Fibroblast of villous mesenchyme (primary cell): ENCODE measurements at regions not wholly inside any gene's neighbourhood (a gene's known extent, or its start where the extent isn't known, plus 50 kb on each side); places are given as distances from the start of the nearest gene placed in this dataset.

Source experiments
- DNase-seq: peaks from one replicate; pipeline ENCODE4 v3.0.0-alpha.2; 2010; ENCODE audit warnings: low read depth
- H3K4me3 ChIP-seq: 2 replicates; pipeline ENCODE4 v1.5.1; 2011; ENCODE audit warnings: low read depth, mild to moderate bottlenecking, low read length
- TF ChIP-seq, protein P1 (sequence below): IDR thresholded peaks from 2 replicates; pipeline ENCODE4 v1.5.1; 2012; ENCODE audit warnings: low read depth, mild to moderate bottlenecking, low read length; ENCODE audit not compliant: insufficient read depth

GRCh38 chr6:164531736-164532135, 777.7 kb downstream of the C6orf118 start:
- TF ChIP-seq, protein P1, sequence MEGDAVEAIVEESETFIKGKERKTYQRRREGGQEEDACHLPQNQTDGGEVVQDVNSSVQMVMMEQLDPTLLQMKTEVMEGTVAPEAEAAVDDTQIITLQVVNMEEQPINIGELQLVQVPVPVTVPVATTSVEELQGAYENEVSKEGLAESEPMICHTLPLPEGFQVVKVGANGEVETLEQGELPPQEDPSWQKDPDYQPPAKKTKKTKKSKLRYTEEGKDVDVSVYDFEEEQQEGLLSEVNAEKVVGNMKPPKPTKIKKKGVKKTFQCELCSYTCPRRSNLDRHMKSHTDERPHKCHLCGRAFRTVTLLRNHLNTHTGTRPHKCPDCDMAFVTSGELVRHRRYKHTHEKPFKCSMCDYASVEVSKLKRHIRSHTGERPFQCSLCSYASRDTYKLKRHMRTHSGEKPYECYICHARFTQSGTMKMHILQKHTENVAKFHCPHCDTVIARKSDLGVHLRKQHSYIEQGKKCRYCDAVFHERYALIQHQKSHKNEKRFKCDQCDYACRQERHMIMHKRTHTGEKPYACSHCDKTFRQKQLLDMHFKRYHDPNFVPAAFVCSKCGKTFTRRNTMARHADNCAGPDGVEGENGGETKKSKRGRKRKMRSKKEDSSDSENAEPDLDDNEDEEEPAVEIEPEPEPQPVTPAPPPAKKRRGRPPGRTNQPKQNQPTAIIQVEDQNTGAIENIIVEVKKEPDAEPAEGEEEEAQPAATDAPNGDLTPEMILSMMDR = no peak
- H3K4me3 ChIP-seq = no peak overlapping the region
- peak; percentile 8 for DNase-seq

DNA sequence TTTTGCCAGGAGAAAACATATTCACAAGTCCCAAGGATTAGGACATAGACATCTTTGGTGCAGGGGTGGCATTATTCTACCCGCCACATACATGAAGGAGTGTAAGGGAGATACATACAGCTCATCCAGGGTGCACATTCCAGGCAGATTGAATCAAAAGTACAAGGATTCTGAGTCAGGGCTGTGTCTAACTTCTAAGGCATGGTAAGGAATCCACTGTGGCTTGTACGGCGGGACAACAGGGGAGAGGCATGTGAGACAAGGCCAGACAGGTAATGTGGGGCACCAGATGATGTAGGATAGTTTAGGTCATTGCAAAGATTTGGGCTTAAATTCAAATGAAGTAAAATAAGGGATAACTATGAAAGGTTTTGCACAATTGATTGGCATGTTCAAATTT, 780.9 kb downstream of the C6orf118 start:
- TF ChIP-seq, protein P1 = no peak
- H3K4me3 ChIP-seq = no peak overlapping the region
- no peak for DNase-seq

GRCh38 chr6:164523087-164523654, 786.2 kb downstream of the C6orf118 start:
- TF ChIP-seq, protein P1 = no peak
- H3K4me3 ChIP-seq = no peak overlapping the region
- DNase-seq = no peak

GRCh38 chr6:164520916-164521315, 788.5 kb downstream of the C6orf118 start:
- TF ChIP-seq, protein P1 = no peak

DNA sequence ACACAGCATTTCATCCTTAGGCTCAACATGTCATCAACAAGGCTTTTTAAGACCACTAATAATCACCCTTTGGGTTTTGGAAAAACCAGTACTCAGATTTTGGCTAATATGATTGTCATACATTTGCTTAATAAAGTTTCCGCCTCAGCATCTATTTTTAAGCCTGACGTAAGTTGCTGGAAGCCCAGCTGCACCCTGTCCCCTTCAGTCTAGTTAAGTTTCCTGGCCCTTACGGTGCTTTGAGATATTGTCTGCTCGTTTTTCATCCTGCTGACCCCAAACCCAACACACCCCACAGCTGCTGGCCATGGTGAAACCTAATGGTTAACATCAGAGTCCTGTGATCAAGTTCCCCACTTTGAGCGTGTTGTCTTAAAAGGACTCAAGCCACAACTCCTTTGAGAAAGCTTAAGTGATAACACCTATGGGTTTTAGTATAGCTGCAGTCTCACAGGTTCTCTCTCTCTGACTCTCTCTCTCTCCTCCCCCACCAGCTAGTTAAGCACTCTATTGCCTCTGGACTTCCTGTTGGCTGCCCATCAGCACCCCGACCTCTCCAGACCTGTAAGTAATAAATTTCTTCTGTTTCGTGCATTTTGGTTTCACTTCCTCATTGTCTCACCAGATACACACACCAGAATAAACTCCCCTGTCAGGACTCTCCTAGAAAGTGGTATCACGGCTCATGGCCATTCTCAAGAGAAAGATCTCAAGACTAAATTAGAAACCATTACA, 802.0 kb downstream of the C6orf118 start:
- TF ChIP-seq, protein P1 = no peak
- H3K4me3 ChIP-seq = peak overlapping the region; percentile 22
- peak; percentile 26 for DNase-seq

More at GRCh38 chr6:164520916-164521315, 788.5 kb downstream of the C6orf118 start:
- H3K4me3 ChIP-seq = no peak overlapping the region
- no peak for DNase-seq

DNA sequence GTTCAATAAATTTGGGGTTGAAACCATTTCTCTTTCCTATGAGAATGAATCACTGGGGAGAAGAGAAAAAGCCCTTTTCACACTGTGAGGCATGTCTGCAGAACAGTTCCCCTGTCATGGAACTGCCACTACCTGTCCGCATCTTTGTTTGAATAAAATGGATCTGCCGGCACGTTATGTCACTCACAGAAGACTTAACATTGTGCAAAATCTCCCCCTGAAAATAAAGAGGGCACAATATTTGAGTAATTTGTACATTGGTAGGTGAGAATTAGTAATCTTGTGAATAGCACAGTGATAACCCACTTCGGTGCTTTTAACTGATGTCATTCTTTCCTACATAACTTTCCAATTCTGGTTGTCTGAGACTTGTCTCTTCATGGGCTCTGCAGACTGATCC, 804.0 kb downstream of the C6orf118 start:
- no peak overlapping the region for H3K4me3 ChIP-seq
- DNase-seq = no peak
- TF ChIP-seq, protein P1 = no peak
